MM.1S (cell line): ENCODE measurements at regions not wholly inside any gene's neighbourhood (a gene's known extent, or its start where the extent isn't known, plus 50 kb on each side); places are given as distances from the start of the nearest gene placed in this dataset.

Source experiments
- CTCF ChIP-seq: fragments of 300-600 bp; sonication (generic); IDR thresholded peaks from 2 replicates; pipeline ENCODE4 v1.5.1; 2016; ENCODE audit warnings: antibody characterized with exemption, low read length, mixed read lengths
- EZH2phosphoT487 ChIP-seq: fragments of 300-600 bp; sonication (generic); IDR thresholded peaks from 2 replicates; pipeline ENCODE4 v1.6.1; 2018; ENCODE audit warnings: antibody characterized with exemption, low read length

- TF ChIP-seq CTCF (no peak), EZH2phosphoT487 (no peak)
Measured at GRCh38 chr20:57900226-57900905, 190.6 kb upstream of the PMEPA1 start.
